NB4 (cell line): ENCODE measurements at regions not wholly inside any gene's neighbourhood (a gene's known extent, or its start where the extent isn't known, plus 50 kb on each side); places are given as distances from the start of the nearest gene placed in this dataset.

Experiments used
- DNase-seq: peaks from one replicate; pipeline ENCODE4 v3.0.0; 2010; ENCODE audit warnings: low read depth
- H3K4me3 ChIP-seq: one replicate; pipeline ENCODE4 v1.5.1; 2011; ENCODE audit warnings: mild to moderate bottlenecking, low read depth, low read length, moderate library complexity
- CTCF ChIP-seq: IDR thresholded peaks from one replicate; pipeline ENCODE4 v1.5.1; 2012; ENCODE audit warnings: low read depth, low read length
- MAX ChIP-seq: IDR thresholded peaks from 2 replicates; pipeline ENCODE4 v1.6.1; 2011; ENCODE audit warnings: low read depth, low read length
- MYC ChIP-seq: IDR thresholded peaks from 2 replicates; pipeline ENCODE4 v1.6.1; 2011; ENCODE audit warnings: low read depth, low read length
- POLR2A ChIP-seq: IDR thresholded peaks from 2 replicates; pipeline ENCODE4 v1.6.1; 2011; ENCODE audit warnings: mild to moderate bottlenecking; ENCODE audit not compliant: insufficient read length; ENCODE audit errors: extremely low read depth

DNA sequence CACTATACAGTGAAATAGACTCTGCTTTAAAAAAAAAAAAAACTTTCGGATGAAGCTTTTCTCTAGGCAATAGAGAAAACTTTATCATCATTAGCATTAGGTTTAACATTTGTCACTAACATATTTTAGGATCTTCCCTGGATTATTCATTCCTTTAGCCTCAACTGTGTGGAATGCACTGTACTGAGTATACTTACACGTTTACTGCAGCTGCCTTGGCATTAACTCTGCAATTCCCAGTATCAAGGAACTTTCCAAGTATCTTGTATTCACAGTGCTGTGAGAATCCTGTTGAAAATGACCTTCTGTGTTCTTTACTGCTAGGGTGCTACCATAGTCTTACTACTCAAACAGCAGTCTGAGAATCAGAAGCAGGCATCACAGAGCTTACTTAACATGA, 328.2 kb upstream of the COL3A1 start:
- TF ChIP-seq MAX = no peak
- TF ChIP-seq MYC = no peak
- no peak for TF ChIP-seq CTCF
- TF ChIP-seq POLR2A = no peak
- no peak for DNase-seq
- H3K4me3 ChIP-seq = no peak overlapping the region

GRCh38 chr2:188647430-188648070, 326.6 kb upstream of the COL3A1 start:
- DNase-seq = no peak
- TF ChIP-seq CTCF (no peak), MYC (no peak), POLR2A (no peak), MAX (no peak)
- H3K4me3 ChIP-seq = no peak overlapping the region

GRCh38 chr2:188659656-188660406, 314.3 kb upstream of the COL3A1 start:
- no peak for TF ChIP-seq POLR2A
- no peak for TF ChIP-seq MAX
- TF ChIP-seq CTCF = no peak
- no peak for TF ChIP-seq MYC
- DNase-seq = no peak
- no peak overlapping the region for H3K4me3 ChIP-seq

DNA sequence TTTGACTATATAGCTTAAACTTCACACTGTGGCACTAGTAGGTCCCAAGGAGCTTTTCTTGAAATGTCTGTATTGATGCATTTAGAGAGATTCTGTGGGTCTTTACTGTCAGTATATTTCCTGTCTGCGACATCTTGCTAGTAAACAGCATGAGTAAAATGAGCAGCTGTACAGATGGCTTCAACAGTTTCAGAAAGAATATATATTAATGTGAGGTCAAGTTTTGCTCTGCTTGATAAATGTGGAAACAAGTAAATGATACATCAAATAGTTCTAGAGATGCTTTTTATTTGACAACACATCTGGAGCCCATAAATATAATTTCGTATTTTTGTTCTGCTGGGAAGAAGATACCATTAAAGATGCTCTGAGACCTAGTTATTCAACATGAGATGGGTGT, 310.9 kb upstream of the COL3A1 start:
- DNase-seq = no peak
- no peak for TF ChIP-seq MAX
- TF ChIP-seq CTCF = no peak
- TF ChIP-seq MYC = no peak
- no peak for TF ChIP-seq POLR2A
- H3K4me3 ChIP-seq = no peak overlapping the region

DNA sequence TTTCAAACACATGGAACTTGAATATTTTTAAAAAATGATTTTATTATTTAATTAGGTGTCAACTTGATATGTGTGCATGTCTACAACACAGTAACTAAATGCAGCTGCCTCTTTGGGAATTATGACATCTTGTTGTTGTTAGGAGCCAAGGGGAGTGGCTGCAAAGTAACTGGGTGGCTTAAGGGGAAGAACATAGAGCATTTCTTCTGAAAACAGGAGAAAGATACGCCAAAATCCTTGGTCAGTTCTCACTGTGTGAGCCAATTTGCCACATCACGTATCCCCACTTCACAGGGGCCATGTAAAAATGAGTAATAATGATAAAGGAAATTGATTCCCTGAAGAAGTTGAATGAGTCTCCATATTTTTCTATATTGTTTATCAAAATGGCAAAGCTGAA, 309.8 kb upstream of the COL3A1 start:
- TF ChIP-seq POLR2A = no peak
- TF ChIP-seq MYC = no peak
- no peak for TF ChIP-seq MAX
- no peak for TF ChIP-seq CTCF
- no peak for DNase-seq
- H3K4me3 ChIP-seq = no peak overlapping the region
